GM12892 (cell line): ENCODE measurements at regions not wholly inside any gene's neighbourhood (a gene's known extent, or its start where the extent isn't known, plus 50 kb on each side); places are given as distances from the start of the nearest gene placed in this dataset.

Experiments
- POLR2A ChIP-seq: IDR thresholded peaks from 2 replicates; pipeline ENCODE4 v1.6.1; 2011; ENCODE audit warnings: low read depth, low read length, control low read depth
- POLR2AphosphoS5 ChIP-seq: IDR thresholded peaks from 2 replicates; pipeline ENCODE4 v1.6.1; 2011; ENCODE audit warnings: low read depth, low read length, control low read depth
- TAF1 ChIP-seq: IDR thresholded peaks from 2 replicates; pipeline ENCODE4 v1.6.1; 2011; ENCODE audit warnings: low read depth, mild to moderate bottlenecking, control low read depth, low read length, borderline replicate concordance

- TF ChIP-seq POLR2A (no peak), TAF1 (no peak), POLR2AphosphoS5 (no peak)
Measured at GRCh38 chr2:76546207-76546606, 835.5 kb upstream of the GCFC2 start.
